HEK293 (cell line): ENCODE measurements at regions not wholly inside any gene's neighbourhood (a gene's known extent, or its start where the extent isn't known, plus 50 kb on each side); places are given as distances from the start of the nearest gene placed in this dataset.

Experiments
- CTCF ChIA-PET: fragments of 350-600 bp; formaldehyde crosslinking; extraction: SDS; loops from one replicate; lab custom pipeline; 2021; ENCODE audit warnings: antibody characterized with exemption; lab: Yijun Ruan, JAX
- POLR2A ChIA-PET: fragments of 300-600 bp; formaldehyde crosslinking; extraction: SDS; loops from one replicate; lab custom pipeline; 2020; ENCODE audit warnings: antibody characterized with exemption, inconsistent platforms; lab: Yijun Ruan, JAX
- H3K27ac ChIP-seq: fragments of 200-500 bp; sonication (Bioruptor generic); 2 replicates; pipeline ENCODE4 v1.5.1; 2014; ENCODE audit warnings: low read depth, low read length, control low read depth, inconsistent platforms; ENCODE audit errors: extremely low read depth
- H3K36me3 ChIP-seq, 2 experiments: fragments of 200-500 bp in 1 of 2; sonication (Bioruptor generic) in 1 of 2; 1 replicate in 1 of 2; 2 replicates in 1 of 2; pipeline ENCODE4 v1.5.1; 2014 to 2017; ENCODE audit warnings: inconsistent platforms in 2 of 2, low read length in 2 of 2; ENCODE audit not compliant: control insufficient read depth in 2 of 2, insufficient read depth in 1 of 2
- H3K4me1 ChIP-seq: fragments of 200-500 bp; sonication (Bioruptor generic); 2 replicates; pipeline ENCODE4 v1.5.1; 2014; ENCODE audit warnings: mild to moderate bottlenecking, low read length, inconsistent platforms; ENCODE audit not compliant: control insufficient read depth, insufficient read depth
- H3K4me3 ChIP-seq: 2 replicates; pipeline ENCODE4 v1.5.1; 2011; ENCODE audit warnings: low read depth, mild to moderate bottlenecking, control low read depth, low read length, moderate library complexity
- H3K9me3 ChIP-seq: fragments of 200-500 bp; sonication (Bioruptor generic); 2 replicates; pipeline ENCODE4 v1.5.1; 2014; ENCODE audit warnings: low read depth, low read length, inconsistent platforms; ENCODE audit not compliant: control insufficient read depth, insufficient read depth
- EGR2 ChIP-seq: fragments of 450-650 bp; formaldehyde crosslinking; IDR thresholded peaks from 2 replicates; pipeline ENCODE4 v1.5.1; 2016; ENCODE audit warnings: low read depth, missing biosample characterization, missing genetic modification characterization
- GLI4 ChIP-seq: fragments of 450-650 bp; formaldehyde crosslinking; IDR thresholded peaks from 2 replicates; pipeline ENCODE4 v1.5.1; 2016; ENCODE audit warnings: missing biosample characterization, missing genetic modification characterization
- HOXA7 ChIP-seq: sonication (generic); formaldehyde crosslinking; IDR thresholded peaks from 2 replicates; pipeline ENCODE4 v1.8.1; 2022; ENCODE audit warnings: missing genetic modification reagents, borderline replicate concordance
- PRDM1 ChIP-seq: fragments of 450-650 bp; formaldehyde crosslinking; IDR thresholded peaks from 2 replicates; pipeline ENCODE4; 2016; ENCODE audit warnings: missing biosample characterization, missing genetic modification characterization
- SALL2 ChIP-seq: fragments of 450-650 bp; formaldehyde crosslinking; IDR thresholded peaks from 2 replicates; pipeline ENCODE4 v1.5.0; 2017; ENCODE audit warnings: missing biosample characterization, mild to moderate bottlenecking, missing genetic modification characterization, borderline replicate concordance
- SP2 ChIP-seq: fragments of 450-650 bp; formaldehyde crosslinking; IDR thresholded peaks from 2 replicates; pipeline ENCODE4 v1.5.1; 2016; ENCODE audit warnings: missing biosample characterization, missing genetic modification characterization
- TCF7L2 ChIP-seq: IDR thresholded peaks from 2 replicates; pipeline ENCODE4 v1.6.1; 2011; ENCODE audit warnings: low read depth, mild to moderate bottlenecking, inconsistent platforms, low read length, moderate library complexity, borderline replicate concordance
- ZBTB17 ChIP-seq: fragments of 450-650 bp; formaldehyde crosslinking; IDR thresholded peaks from 2 replicates; pipeline ENCODE4 v1.5.1; 2016; ENCODE audit warnings: missing biosample characterization, missing genetic modification characterization
- ZNF10 ChIP-seq: fragments of 450-650 bp; formaldehyde crosslinking; IDR thresholded peaks from 2 replicates; pipeline ENCODE4 v1.5.1; 2017; ENCODE audit warnings: missing biosample characterization, missing genetic modification characterization
- ZNF112 ChIP-seq: fragments of 450-650 bp; formaldehyde crosslinking; IDR thresholded peaks from 2 replicates; pipeline ENCODE4 v1.5.0; 2017; ENCODE audit warnings: missing biosample characterization, missing genetic modification characterization
- ZNF140 ChIP-seq: fragments of 450-650 bp; formaldehyde crosslinking; IDR thresholded peaks from 2 replicates; pipeline ENCODE4 v1.5.1; 2016; ENCODE audit warnings: missing biosample characterization, missing genetic modification characterization
- ZNF302 ChIP-seq: fragments of 450-650 bp; formaldehyde crosslinking; IDR thresholded peaks from 2 replicates; pipeline ENCODE4 v1.5.1; 2016; ENCODE audit warnings: missing biosample characterization, missing genetic modification characterization, low read depth
- ZNF416 ChIP-seq: fragments of 450-650 bp; formaldehyde crosslinking; IDR thresholded peaks from 2 replicates; pipeline ENCODE4 v1.5.1; 2016; ENCODE audit warnings: missing biosample characterization, missing genetic modification characterization
- ZNF514 ChIP-seq: fragments of 450-650 bp; formaldehyde crosslinking; IDR thresholded peaks from 2 replicates; pipeline ENCODE4 v1.5.1; 2016; ENCODE audit warnings: missing biosample characterization, missing genetic modification characterization
- ZNF558 ChIP-seq: fragments of 450-650 bp; formaldehyde crosslinking; IDR thresholded peaks from 2 replicates; pipeline ENCODE4 v1.5.1; 2016; ENCODE audit warnings: missing biosample characterization, missing genetic modification characterization
- ZNF623 ChIP-seq: fragments of 450-650 bp; formaldehyde crosslinking; IDR thresholded peaks from 2 replicates; pipeline ENCODE4 v1.5.1; 2016; ENCODE audit warnings: missing biosample characterization, missing genetic modification characterization
- ZNF624 ChIP-seq: fragments of 450-650 bp; formaldehyde crosslinking; IDR thresholded peaks from 2 replicates; pipeline ENCODE4 v1.5.1; 2017; ENCODE audit warnings: missing biosample characterization, missing genetic modification characterization
- ZNF654 ChIP-seq: fragments of 450-650 bp; formaldehyde crosslinking; IDR thresholded peaks from 2 replicates; pipeline ENCODE4 v1.5.1; 2016; ENCODE audit warnings: low read depth, missing biosample characterization, missing genetic modification characterization
- ZNF777 ChIP-seq: fragments of 450-650 bp; formaldehyde crosslinking; IDR thresholded peaks from 2 replicates; pipeline ENCODE4 v1.5.1; 2017; ENCODE audit warnings: missing biosample characterization, missing genetic modification characterization, borderline replicate concordance
- ZNF837 ChIP-seq: fragments of 450-650 bp; formaldehyde crosslinking; IDR thresholded peaks from 2 replicates; pipeline ENCODE4 v1.5.1; 2016; ENCODE audit warnings: missing biosample characterization, missing genetic modification characterization
- TF ChIP-seq, protein P1 (sequence below): fragments of 450-650 bp; formaldehyde crosslinking; IDR thresholded peaks from 2 replicates; pipeline ENCODE4 v1.5.1; 2016; ENCODE audit warnings: missing biosample characterization, missing genetic modification characterization
- TF ChIP-seq, protein P2 (sequence below): fragments of 450-650 bp; formaldehyde crosslinking; IDR thresholded peaks from 2 replicates; pipeline ENCODE4; 2016; ENCODE audit warnings: missing biosample characterization, missing genetic modification characterization
- TF ChIP-seq, protein P3 (sequence below): fragments of 450-650 bp; formaldehyde crosslinking; IDR thresholded peaks from 2 replicates; pipeline ENCODE4 v1.5.1; 2016; ENCODE audit warnings: missing biosample characterization, missing genetic modification characterization

DNA sequence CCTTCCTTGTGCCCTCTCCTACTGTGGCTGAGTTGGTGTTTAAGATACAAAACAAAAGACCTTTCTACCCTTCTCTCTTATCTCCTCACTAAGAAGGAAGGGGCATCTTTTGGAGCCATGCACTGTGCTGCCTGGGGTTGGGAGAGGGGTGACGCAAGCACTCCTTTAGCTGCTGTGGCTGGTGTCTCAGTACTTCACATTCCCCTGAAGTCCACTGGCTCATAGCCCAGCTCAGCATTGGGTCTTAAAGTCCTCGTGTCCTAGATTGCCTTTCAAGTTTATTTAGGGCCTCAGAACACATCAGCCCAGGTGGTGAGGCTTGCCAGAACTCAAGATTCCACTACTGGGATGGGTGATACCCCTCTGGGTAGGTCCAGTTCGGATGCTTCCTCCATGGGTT is 325.9 kb upstream of the CYLC2 start (continued):
- TF ChIP-seq ZBTB17 (tag by site-specific recombination), result no peak
- no peak for TF ChIP-seq ZNF558 (tag by site-specific recombination)
- no peak for TF ChIP-seq ZNF837
- TF ChIP-seq ZNF302 (tag by site-specific recombination), result no peak
- TF ChIP-seq, all 188 proteins: peak for 0

DNA sequence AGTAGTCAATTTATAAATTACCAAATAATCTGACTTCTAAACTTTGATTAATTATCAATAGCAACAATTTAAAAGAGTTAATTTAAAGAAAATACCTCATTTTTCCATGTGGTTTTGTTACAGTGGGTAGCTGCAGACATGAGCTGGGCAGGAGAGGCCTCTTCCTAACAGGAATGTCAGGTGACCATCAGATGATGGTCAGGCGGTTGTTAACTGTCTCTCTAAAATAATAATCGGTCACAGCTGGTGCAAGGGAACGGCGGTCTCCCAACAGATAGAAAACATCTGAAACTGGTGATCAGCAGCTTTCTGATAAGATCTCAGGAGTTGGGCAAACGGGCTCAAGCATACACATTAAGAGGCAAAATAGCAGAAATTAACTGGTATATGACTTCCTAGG is 342.7 kb upstream of the CYLC2 start:
- CTCF ChIA-PET, result interaction anchor here (0.5 kb wide), 1 partner anchor 878 kb away, joined by 4 read pairs; no protein-coding TSS in a partner anchor
- TF ChIP-seq ZNF623 (tag by site-specific recombination), result no peak
- no peak for TF ChIP-seq ZNF624
- TF ChIP-seq PRDM1 (tag by site-specific recombination), result no peak
- TF ChIP-seq ZNF10, result no peak
- TF ChIP-seq ZNF112, result no peak
- TF ChIP-seq, protein P1, sequence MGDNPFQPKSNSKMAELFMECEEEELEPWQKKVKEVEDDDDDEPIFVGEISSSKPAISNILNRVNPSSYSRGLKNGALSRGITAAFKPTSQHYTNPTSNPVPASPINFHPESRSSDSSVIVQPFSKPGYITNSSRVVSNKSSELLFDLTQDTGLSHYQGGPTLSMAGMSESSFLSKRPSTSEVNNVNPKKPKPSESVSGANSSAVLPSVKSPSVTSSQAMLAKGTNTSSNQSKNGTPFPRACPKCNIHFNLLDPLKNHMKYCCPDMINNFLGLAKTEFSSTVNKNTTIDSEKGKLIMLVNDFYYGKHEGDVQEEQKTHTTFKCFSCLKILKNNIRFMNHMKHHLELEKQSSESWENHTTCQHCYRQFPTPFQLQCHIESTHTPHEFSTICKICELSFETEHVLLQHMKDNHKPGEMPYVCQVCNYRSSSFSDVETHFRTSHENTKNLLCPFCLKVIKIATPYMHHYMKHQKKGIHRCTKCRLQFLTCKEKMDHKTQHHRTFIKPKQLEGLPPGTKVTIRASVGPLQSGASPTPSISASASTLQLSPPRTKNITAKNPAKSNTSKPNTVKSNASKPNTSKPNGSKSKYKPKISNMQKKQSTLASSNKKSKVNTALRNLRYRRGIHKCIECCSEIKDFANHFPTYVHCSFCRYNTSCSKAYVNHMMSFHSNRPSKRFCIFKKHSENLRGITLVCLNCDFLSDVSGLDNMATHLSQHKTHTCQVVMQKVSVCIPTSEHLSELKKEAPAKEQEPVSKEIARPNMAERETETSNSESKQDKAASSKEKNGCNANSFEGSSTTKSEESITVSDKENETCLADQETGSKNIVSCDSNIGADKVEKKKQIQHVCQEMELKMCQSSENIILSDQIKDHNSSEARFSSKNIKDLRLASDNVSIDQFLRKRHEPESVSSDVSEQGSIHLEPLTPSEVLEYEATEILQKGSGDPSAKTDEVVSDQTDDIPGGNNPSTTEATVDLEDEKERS, result no peak
- TF ChIP-seq ZNF514 (tag by site-specific recombination), result no peak
- no peak for TF ChIP-seq ZNF777
- TF ChIP-seq ZNF654 (tag by site-specific recombination), result no peak
- no peak for TF ChIP-seq SP2 (tag by site-specific recombination)
- TF ChIP-seq ZNF140, result no peak
- no peak for TF ChIP-seq ZNF416 (tag by site-specific recombination)
- no peak for TF ChIP-seq HOXA7 (CRISPR knock-in tag)
- no peak for TF ChIP-seq TCF7L2
- no peak for TF ChIP-seq SALL2 (tag by site-specific recombination)
- TF ChIP-seq EGR2 (tag by site-specific recombination), result no peak
- TF ChIP-seq, protein P2, sequence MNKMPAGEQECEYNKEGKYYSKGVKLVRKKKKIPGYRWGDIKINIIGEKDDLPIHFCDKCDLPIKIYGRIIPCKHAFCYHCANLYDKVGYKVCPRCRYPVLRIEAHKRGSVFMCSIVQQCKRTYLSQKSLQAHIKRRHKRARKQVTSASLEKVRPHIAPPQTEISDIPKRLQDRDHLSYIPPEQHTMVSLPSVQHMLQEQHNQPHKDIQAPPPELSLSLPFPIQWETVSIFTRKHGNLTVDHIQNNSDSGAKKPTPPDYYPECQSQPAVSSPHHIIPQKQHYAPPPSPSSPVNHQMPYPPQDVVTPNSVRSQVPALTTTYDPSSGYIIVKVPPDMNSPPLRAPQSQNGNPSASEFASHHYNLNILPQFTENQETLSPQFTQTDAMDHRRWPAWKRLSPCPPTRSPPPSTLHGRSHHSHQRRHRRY (tag by site-specific recombination), result no peak
- no peak for TF ChIP-seq GLI4 (tag by site-specific recombination)
- TF ChIP-seq, protein P3, sequence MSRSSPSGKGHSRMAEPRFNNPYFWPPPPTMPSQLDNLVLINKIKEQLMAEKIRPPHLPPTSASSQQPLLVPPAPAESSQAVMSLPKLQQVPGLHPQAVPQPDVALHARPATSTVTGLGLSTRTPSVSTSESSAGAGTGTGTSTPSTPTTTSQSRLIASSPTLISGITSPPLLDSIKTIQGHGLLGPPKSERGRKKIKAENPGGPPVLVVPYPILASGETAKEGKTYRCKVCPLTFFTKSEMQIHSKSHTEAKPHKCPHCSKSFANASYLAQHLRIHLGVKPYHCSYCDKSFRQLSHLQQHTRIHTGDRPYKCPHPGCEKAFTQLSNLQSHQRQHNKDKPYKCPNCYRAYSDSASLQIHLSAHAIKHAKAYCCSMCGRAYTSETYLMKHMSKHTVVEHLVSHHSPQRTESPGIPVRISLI (tag by site-specific recombination), result no peak
- Histone ChIP-seq H3K9me3 (no peaks in the 10 kb centered on the region), H3K27ac (no peak overlapping the region), H3K4me3 (no peak overlapping the region), H3K4me1 (no peaks in the 10 kb centered on the region), H3K36me3 (no peaks in the 10 kb centered on the region)
- POLR2A ChIA-PET, result no interaction called here
